Muscle layer of duodenum (tissue), 2 donors: ENCODE measurements at regions not wholly inside any gene's neighbourhood (a gene's known extent, or its start where the extent isn't known, plus 50 kb on each side); places are given as distances from the start of the nearest gene placed in this dataset.

ENCODE experiments used
- H3K27ac ChIP-seq: one replicate; pipeline ENCODE4 v1.7.0; 2013; ENCODE audit warnings: mild to moderate bottlenecking, low read length
- H3K27me3 ChIP-seq: one replicate; pipeline ENCODE4 v1.7.0; 2013; ENCODE audit warnings: low read depth, mild to moderate bottlenecking, control low read depth, low read length
- H3K36me3 ChIP-seq, 2 donors: one replicate each; pipeline ENCODE4 v1.7.0; 2013; ENCODE audit warnings: low read length in 2 of 2, control low read depth in 1 of 2, mild to moderate bottlenecking in 1 of 2; ENCODE audit not compliant: insufficient read depth in 2 of 2, control insufficient read depth in 1 of 2
- H3K4me1 ChIP-seq, 2 donors: one replicate each; pipeline ENCODE4 v1.7.0; 2013; ENCODE audit warnings: low read length in 2 of 2, mild to moderate bottlenecking in 2 of 2, control low read depth in 1 of 2, moderate library complexity in 1 of 2; ENCODE audit not compliant: insufficient read depth in 2 of 2, control insufficient read depth in 1 of 2
- H3K4me3 ChIP-seq, 2 donors: one replicate each; pipeline ENCODE4 v1.7.0; 2013; ENCODE audit warnings: low read length in 2 of 2, low read depth in 1 of 2, mild to moderate bottlenecking in 1 of 2
- H3K9me3 ChIP-seq, 2 donors: one replicate each; pipeline ENCODE4 v1.7.0; 2013; ENCODE audit warnings: low read length in 2 of 2, control low read depth in 1 of 2, mild to moderate bottlenecking in 1 of 2; ENCODE audit not compliant: control insufficient read depth in 1 of 2
- donor health status: healthy.

- Histone ChIP-seq H3K27ac (no peak overlapping the region), H3K4me1 (peaks cover 7 to 14% of the 10 kb centered on the region in 2 donors), H3K36me3 (no peaks in the 10 kb centered on the region), H3K27me3 (no peaks in the 10 kb centered on the region), H3K4me3 (no peak overlapping the region), H3K9me3 (peaks cover 0 to 4% of the 10 kb centered on the region in 2 donors)
Measured at GRCh38 chr7:46390042-46390441, 469.0 kb upstream of the IGFBP3 start.

GRCh38 chr7:46389146-46389545 lies 468.1 kb upstream of the IGFBP3 start:
- H3K27me3 ChIP-seq, result no peaks in the 10 kb centered on the region
- H3K4me1 ChIP-seq, result peaks cover 7 to 14% of the 10 kb centered on the region in 2 donors
- no peaks in the 10 kb centered on the region for H3K36me3 ChIP-seq
- no peak overlapping the region for H3K4me3 ChIP-seq
- H3K27ac ChIP-seq, result no peak overlapping the region
- H3K9me3 ChIP-seq, result peaks cover 0 to 4% of the 10 kb centered on the region in 2 donors

GRCh38 chr7:46387646-46388045 lies 466.6 kb upstream of the IGFBP3 start:
- Histone ChIP-seq H3K4me1 (peaks cover 7 to 14% of the 10 kb centered on the region in 2 donors), H3K9me3 (peaks cover 0 to 4% of the 10 kb centered on the region in 2 donors), H3K27me3 (no peaks in the 10 kb centered on the region), H3K4me3 (no peak overlapping the region), H3K27ac (no peak overlapping the region), H3K36me3 (no peaks in the 10 kb centered on the region)

GRCh38 chr7:46386428-46387399 lies 465.6 kb upstream of the IGFBP3 start:
- H3K4me3 ChIP-seq, result no peak overlapping the region
- H3K27ac ChIP-seq, result no peak overlapping the region
- H3K9me3 ChIP-seq, result peaks cover 0 to 4% of the 10 kb centered on the region in 2 donors
- H3K4me1 ChIP-seq, result peaks cover 6 to 14% of the 10 kb centered on the region in 2 donors
- H3K27me3 ChIP-seq, result no peaks in the 10 kb centered on the region
- H3K36me3 ChIP-seq, result no peaks in the 10 kb centered on the region

- no peak overlapping the region for H3K27ac ChIP-seq
- peaks cover 0 to 4% of the 10 kb centered on the region in 2 donors for H3K9me3 ChIP-seq
- H3K4me3 ChIP-seq, result no peak overlapping the region
- no peaks in the 10 kb centered on the region for H3K27me3 ChIP-seq
- no peaks in the 10 kb centered on the region for H3K36me3 ChIP-seq
- peaks cover 0 to 7% of the 10 kb centered on the region in 2 donors for H3K4me1 ChIP-seq
Measured at GRCh38 chr7:46385662-46386309, 464.7 kb upstream of the IGFBP3 start.

GRCh38 chr7:46383605-46384004 lies 462.5 kb upstream of the IGFBP3 start:
- no peaks in the 10 kb centered on the region for H3K36me3 ChIP-seq
- peaks cover 0 to 7% of the 10 kb centered on the region in 2 donors for H3K9me3 ChIP-seq

GRCh38 chr7:46369933-46370654 lies 449.0 kb upstream of the IGFBP3 start:
- Histone ChIP-seq H3K9me3 (no peaks in the 10 kb centered on the region), H3K4me1 (no peaks in the 10 kb centered on the region), H3K27ac (no peak overlapping the region), H3K4me3 (no peak overlapping the region), H3K27me3 (no peaks in the 10 kb centered on the region), H3K36me3 (no peaks in the 10 kb centered on the region)

More at GRCh38 chr7:46383605-46384004, 462.5 kb upstream of the IGFBP3 start:
- no peaks in the 10 kb centered on the region for H3K27me3 ChIP-seq
- H3K27ac ChIP-seq, result no peak overlapping the region
- H3K4me1 ChIP-seq, result no peaks in the 10 kb centered on the region
- no peak overlapping the region for H3K4me3 ChIP-seq

- Histone ChIP-seq H3K27ac (no peak overlapping the region), H3K27me3 (no peaks in the 10 kb centered on the region), H3K4me1 (no peaks in the 10 kb centered on the region), H3K4me3 (no peak overlapping the region), H3K36me3 (no peaks in the 10 kb centered on the region), H3K9me3 (no peaks in the 10 kb centered on the region)
Measured at GRCh38 chr7:46368871-46369270, 447.8 kb upstream of the IGFBP3 start.

- no peak overlapping the region for H3K27ac ChIP-seq
- H3K9me3 ChIP-seq, result no peaks in the 10 kb centered on the region
- no peaks in the 10 kb centered on the region for H3K27me3 ChIP-seq
- no peak overlapping the region for H3K4me3 ChIP-seq
- H3K4me1 ChIP-seq, result no peaks in the 10 kb centered on the region
- no peaks in the 10 kb centered on the region for H3K36me3 ChIP-seq
Measured at GRCh38 chr7:46366526-46366925, 445.5 kb upstream of the IGFBP3 start.

GRCh38 chr7:46363688-46364087 lies 442.6 kb upstream of the IGFBP3 start:
- Histone ChIP-seq H3K27ac (no peak overlapping the region), H3K9me3 (no peaks in the 10 kb centered on the region), H3K4me1 (no peaks in the 10 kb centered on the region), H3K27me3 (no peaks in the 10 kb centered on the region), H3K36me3 (no peaks in the 10 kb centered on the region), H3K4me3 (no peak overlapping the region)

GRCh38 chr7:46360811-46361210 lies 439.7 kb upstream of the IGFBP3 start:
- Histone ChIP-seq H3K9me3 (no peaks in the 10 kb centered on the region), H3K36me3 (no peaks in the 10 kb centered on the region), H3K4me3 (no peak overlapping the region), H3K4me1 (no peaks in the 10 kb centered on the region), H3K27ac (no peak overlapping the region), H3K27me3 (no peaks in the 10 kb centered on the region)
